Activated CD4-positive, CD25-positive, alpha-beta regulatory T cell treated with anti-CD3 and anti-CD28 coated beads, Interleukin-2, amount 50 U/mL, for 72 hours (primary cell): ENCODE measurements at regions not wholly inside any gene's neighbourhood (a gene's known extent, or its start where the extent isn't known, plus 50 kb on each side); places are given as distances from the start of the nearest gene placed in this dataset.

Experiments used
- DNase-seq: peaks from one replicate; pipeline ENCODE4 v3.0.0; 2021

GRCh38 chr13:80126389-80127068 is 214.4 kb downstream of the SPRY2 start:
- DNase-seq = no peak

- no peak for DNase-seq
Measured at GRCh38 chr13:80123945-80124344, 217.0 kb downstream of the SPRY2 start.

- no peak for DNase-seq
Measured at GRCh38 chr13:80121038-80121437, 219.9 kb downstream of the SPRY2 start.

- no peak for DNase-seq
Measured at GRCh38 chr13:80118506-80118905, 222.4 kb downstream of the SPRY2 start.

- DNase-seq = no peak
Measured at GRCh38 chr13:80118099-80118498, 222.8 kb downstream of the SPRY2 start.

- no peak for DNase-seq
Measured at GRCh38 chr13:80117515-80117914, 223.4 kb downstream of the SPRY2 start.

- no peak for DNase-seq
Measured at GRCh38 chr13:80116107-80116506, 224.8 kb downstream of the SPRY2 start.

GRCh38 chr13:80115616-80116015 is 225.3 kb downstream of the SPRY2 start:
- DNase-seq = no peak

GRCh38 chr13:80113714-80114454 is 227.0 kb downstream of the SPRY2 start:
- DNase-seq = no peak

- DNase-seq = no peak
Measured at GRCh38 chr13:80109303-80109702, 231.6 kb downstream of the SPRY2 start.

- DNase-seq = no peak
Measured at GRCh38 chr13:80105350-80105749, 235.6 kb downstream of the SPRY2 start.

GRCh38 chr13:80101040-80101439 is 239.9 kb downstream of the SPRY2 start:
- DNase-seq = no peak

GRCh38 chr13:80100636-80101035 is 240.3 kb downstream of the SPRY2 start:
- DNase-seq = no peak

- no peak for DNase-seq
Measured at GRCh38 chr13:80097561-80097960, 243.4 kb downstream of the SPRY2 start.

GRCh38 chr13:80096383-80096782 is 244.5 kb downstream of the SPRY2 start:
- no peak for DNase-seq

- DNase-seq = no peak
Measured at GRCh38 chr13:80094526-80094925, 246.4 kb downstream of the SPRY2 start.

- no peak for DNase-seq
Measured at GRCh38 chr13:80093888-80094287, 247.0 kb downstream of the SPRY2 start.

- no peak for DNase-seq
Measured at GRCh38 chr13:80086304-80086721, 254.6 kb downstream of the SPRY2 start.

- no peak for DNase-seq
Measured at GRCh38 chr13:80083853-80084676, 256.9 kb downstream of the SPRY2 start.

GRCh38 chr13:80083081-80083852 is 257.7 kb downstream of the SPRY2 start:
- DNase-seq = no peak

GRCh38 chr13:80082396-80083080 is 258.4 kb downstream of the SPRY2 start:
- DNase-seq = no peak

- no peak for DNase-seq
Measured at GRCh38 chr13:80074811-80075210, 266.1 kb downstream of the SPRY2 start.
